Keratinocyte (primary cell): ENCODE measurements at regions not wholly inside any gene's neighbourhood (a gene's known extent, or its start where the extent isn't known, plus 50 kb on each side); places are given as distances from the start of the nearest gene placed in this dataset.

Experiments
- DNase-seq: peaks from one replicate; pipeline ENCODE4 v3.0.0-alpha.2; 2011; ENCODE audit warnings: low read depth, missing footprints, low spot score
- FAIRE-seq: peaks from 2 replicates; lab custom pipeline; 2011; peaks lifted over from hg19 to GRCh38; lab: Jason Lieb, UNC
- H2AFZ ChIP-seq: 2 replicates; pipeline ENCODE4 v1.6.0; 2012; ENCODE audit warnings: low read length, control low read depth, inconsistent platforms; ENCODE audit not compliant: control insufficient read depth
- H3K27ac ChIP-seq: 2 replicates; pipeline ENCODE4 v1.5.1; 2011; ENCODE audit warnings: low read length; ENCODE audit not compliant: control insufficient read depth, insufficient read depth
- H3K27me3 ChIP-seq: 3 replicates; pipeline ENCODE4 v1.6.0; 2011; ENCODE audit warnings: low read length; ENCODE audit not compliant: control insufficient read depth, insufficient read depth; ENCODE audit errors: extremely low read depth
- H3K36me3 ChIP-seq, 2 experiments: 2 replicates in 1 of 2; 3 replicates in 1 of 2; pipeline ENCODE4 v1.5.1; 2011; ENCODE audit warnings: low read length in 2 of 2, mild to moderate bottlenecking in 1 of 2; ENCODE audit not compliant: control insufficient read depth in 2 of 2, insufficient read depth in 2 of 2; ENCODE audit errors: extremely low read depth in 1 of 2
- H3K4me1 ChIP-seq: 3 replicates; pipeline ENCODE4 v1.5.1; 2011; ENCODE audit warnings: low read length; ENCODE audit not compliant: control insufficient read depth, insufficient read depth; ENCODE audit errors: extremely low read depth
- H3K4me2 ChIP-seq: 3 replicates; pipeline ENCODE4 v1.6.0; 2011; ENCODE audit warnings: low read depth, low read length; ENCODE audit not compliant: control insufficient read depth, insufficient read depth; ENCODE audit errors: extremely low read depth
- H3K4me3 ChIP-seq, 3 experiments: fragments of 200-600 bp in 1 of 3; sonication (generic) in 1 of 3; 2 replicates in 2 of 3; 3 replicates in 1 of 3; pipeline ENCODE4 v1.5.1; 2011 to 2016; ENCODE audit warnings: low read length in 3 of 3, mild to moderate bottlenecking in 3 of 3, control low read depth in 2 of 3, inconsistent platforms in 1 of 3, low read depth in 1 of 3, mixed read lengths in 1 of 3, mixed run types in 1 of 3, moderate library complexity in 1 of 3; ENCODE audit not compliant: control insufficient read depth in 2 of 3, insufficient read depth in 2 of 3; ENCODE audit errors: extremely low read depth in 1 of 3
- H3K79me2 ChIP-seq: 2 replicates; pipeline ENCODE4 v1.6.0; 2012; ENCODE audit warnings: low read length; ENCODE audit not compliant: control insufficient read depth, insufficient read depth
- H3K9ac ChIP-seq: 3 replicates; pipeline ENCODE4 v1.6.0; 2011; ENCODE audit warnings: low read length; ENCODE audit not compliant: control insufficient read depth, insufficient read depth; ENCODE audit errors: extremely low read depth
- H3K9me1 ChIP-seq: 3 replicates; pipeline ENCODE4 v1.6.0; 2011; ENCODE audit warnings: low read length; ENCODE audit not compliant: control insufficient read depth, insufficient read depth; ENCODE audit errors: extremely low read depth
- H3K9me3 ChIP-seq: 2 replicates; pipeline ENCODE4 v1.5.1; 2012; ENCODE audit warnings: low read depth, low read length; ENCODE audit not compliant: control insufficient read depth
- H4K20me1 ChIP-seq: 3 replicates; pipeline ENCODE4 v1.6.0; 2011; ENCODE audit warnings: low read length; ENCODE audit not compliant: control insufficient read depth, insufficient read depth; ENCODE audit errors: extremely low read depth
- CTCF ChIP-seq, 3 experiments: IDR thresholded peaks in 1 of 3; conservative IDR thresholded peaks in 1 of 3; optimal IDR thresholded peaks in 1 of 3; 2 replicates in 2 of 3; 3 replicates in 1 of 3; pipeline versions ENCODE3 to v1.5.1; 2011; ENCODE audit warnings: low read length in 3 of 3, mild to moderate bottlenecking in 3 of 3, moderate library complexity in 2 of 3, control low read depth in 1 of 3, inconsistent platforms in 1 of 3; ENCODE audit not compliant: insufficient read depth in 2 of 3; ENCODE audit errors: extremely low read depth in 1 of 3
- EZH2 ChIP-seq: IDR thresholded peaks from one replicate; pipeline ENCODE4 v1.6.1; 2012; ENCODE audit warnings: inconsistent platforms, mild to moderate bottlenecking, low read length, moderate library complexity
- dilution Hi-C: fragments of 300-500 bp; cut with MboI; formaldehyde crosslinking; loops from one replicate; pipeline ENCODE4 v1.7.0; 2020; ENCODE audit warnings: low sequenced_read_pairs; ENCODE audit not compliant: extremely low pct_ligation_motif_present

GRCh38 chr6:147759093-147759492, 250.6 kb downstream of the SAMD5 start:
- H3K9me3 ChIP-seq, result no peaks in the 10 kb centered on the region
- no peaks in the 10 kb centered on the region for H4K20me1 ChIP-seq
- no peak overlapping the region for H2AFZ ChIP-seq
- TF ChIP-seq CTCF (optimal IDR thresholded peaks at IDR 0.05 in 1 of 3, IDR thresholded peaks at IDR 0.05 in 1 of 3, conservative IDR thresholded peaks at IDR 0.05 in 1 of 3; ENCODE audit: extremely low read depth in 1 of 3, insufficient read depth in 2 of 3, low read length in 3 of 3) (no peak), EZH2 (no peak)
- no peak overlapping the region for H3K9ac ChIP-seq
- FAIRE-seq (no peak), DNase-seq (no peak)
- H3K27me3 ChIP-seq, result no peaks in the 10 kb centered on the region
- no peak overlapping the region for H3K4me3 ChIP-seq
- dilution Hi-C loops, result no loop called here
- no peaks in the 10 kb centered on the region for H3K79me2 ChIP-seq
- H3K36me3 ChIP-seq, result no peaks in the 10 kb centered on the region
- no peak overlapping the region for H3K27ac ChIP-seq
- H3K9me1 ChIP-seq, result no peaks in the 10 kb centered on the region
- no peak overlapping the region for H3K4me2 ChIP-seq
- H3K4me1 ChIP-seq, result no peaks in the 10 kb centered on the region

GRCh38 chr6:147759536-147759935, 251.0 kb downstream of the SAMD5 start:
- Histone ChIP-seq H3K79me2 (no peaks in the 10 kb centered on the region), H2AFZ (no peak overlapping the region), H3K4me2 (no peak overlapping the region), H4K20me1 (no peaks in the 10 kb centered on the region), H3K27me3 (no peaks in the 10 kb centered on the region), H3K9ac (no peak overlapping the region), H3K36me3 (no peaks in the 10 kb centered on the region), H3K4me3 (no peak overlapping the region), H3K27ac (no peak overlapping the region), H3K9me1 (no peaks in the 10 kb centered on the region), H3K4me1 (no peaks in the 10 kb centered on the region), H3K9me3 (no peaks in the 10 kb centered on the region)
- TF ChIP-seq CTCF (optimal IDR thresholded peaks at IDR 0.05 in 1 of 3, IDR thresholded peaks at IDR 0.05 in 1 of 3, conservative IDR thresholded peaks at IDR 0.05 in 1 of 3; ENCODE audit: extremely low read depth in 1 of 3, insufficient read depth in 2 of 3, low read length in 3 of 3) (no peak), EZH2 (no peak)
- dilution Hi-C loops, result no loop called here
- FAIRE-seq (no peak), DNase-seq (no peak)
